Pancreas (tissue), 10 donors: ENCODE measurements at regions not wholly inside any gene's neighbourhood (a gene's known extent, or its start where the extent isn't known, plus 50 kb on each side); places are given as distances from the start of the nearest gene placed in this dataset.
A peak's percentile ranks its signal among the peaks of the same experiment; 100 is the strongest.
"Not testable (repeated sequence)": the region's sequence is repeated elsewhere in the genome, so short reads cannot be mapped to it uniquely, and the experiment has no call there.

Source experiments
- ATAC-seq, 4 donors: fragments of 200-7000 bp; cut with Tn5 transposase; one replicate each; pipeline versions ENCODE4 v1.8.0 to v1.9.1; 2020; ENCODE audit warnings: mild to moderate bottlenecking in 4 of 4, moderate library complexity in 4 of 4
- DNase-seq, 6 donors: peaks; one replicate each; pipeline ENCODE4 v3.0.0-alpha.2; 2020
- FAIRE-seq: peaks from 2 replicates; lab custom pipeline; 2012; peaks lifted over from hg19 to GRCh38; lab: Jason Lieb, UNC
- H3K27ac ChIP-seq, 4 donors: fragments of 200-600 bp; sonication (generic); 1 replicate in 3 of 4; 2 replicates in 1 of 4; pipeline versions ENCODE4 v1.5.0 to v1.8.0; 2020
- H3K27me3 ChIP-seq, 4 donors: fragments of 200-600 bp; one replicate each; pipeline ENCODE4 v1.8.0; 2021
- H3K36me3 ChIP-seq, 3 donors: fragments of 200-600 bp; sonication (generic) in 1 of 3; one replicate each; pipeline versions ENCODE4 v1.5.0 to v1.8.0; 2020 to 2021
- H3K4me1 ChIP-seq, 3 donors: fragments of 200-600 bp; one replicate each; pipeline ENCODE4 v1.8.0; 2021
- H3K4me3 ChIP-seq, 4 donors: fragments of 200-600 bp; sonication (generic) in 2 of 4; one replicate each; pipeline versions ENCODE4 v1.5.0 to v1.8.0; 2020 to 2021
- H3K9me3 ChIP-seq, 4 donors: fragments of 200-600 bp; one replicate each; pipeline ENCODE4 v1.8.0; 2021
- WGBS, 2 donors: extraction: QIAGEN DNeasy Blood & Tissue Kit; methylation state at CpG; one replicate each; pipeline ENCODE4 v1.1.7; 2013; 5-methylcytosine and 5-hydroxymethylcytosine counted together
- intact Hi-C, 3 donors: fragments of 100-400 bp; cut with DNase I; formaldehyde crosslinking; loops; one replicate each; pipeline versions ENCODE4 v1.11.1 to v1.14.2; 2022
- TF ChIP-seq, protein P1 (sequence below), 4 donors: fragments of 200-600 bp; sonication (generic) in 3 of 4; IDR thresholded peaks; one replicate each; pipeline versions ENCODE4 v1.5.0 to v1.8.0; 2021; ENCODE audit warnings: antibody characterized with exemption in 4 of 4
- donor health status: healthy with polysubstance abuse.
- donor health status: DM: no; HTN: no; CAD: no; lungs with moderate emphysema.
- donor health status: DM: no; HTN: no; CAD: no.
- donor health status: control.
- donor health status: control.
- donor health status: Bipolar disorder and iron deficiency.
- donor health status: DM: yes; HTN: yes; CAD: no.
- donor health status: DM: no; HTN: no; CAD: no.
- donor health status: DM: no; HTN: no; CAD: no.
- donor health status: DM: yes; HTN: yes; CAD: no.

DNA sequence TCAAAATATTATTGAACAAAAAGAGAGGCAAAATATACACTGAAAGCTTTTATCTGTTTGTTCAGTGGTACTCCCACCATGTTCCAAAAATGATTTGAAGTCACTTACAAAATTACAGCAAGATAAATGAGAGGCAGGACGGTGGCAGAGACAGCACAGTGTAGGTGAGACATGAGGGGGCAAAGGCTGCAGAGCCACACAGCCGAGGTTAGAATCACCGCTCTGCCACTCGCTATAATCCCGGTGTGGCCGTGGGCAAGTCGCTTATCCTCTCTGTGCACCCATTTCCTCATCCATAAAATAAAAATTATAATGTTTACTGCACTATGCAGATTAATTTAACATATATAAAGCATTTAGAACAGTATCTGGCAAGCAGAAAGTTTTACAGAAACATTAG, 140.1 kb upstream of the BEND6 start:
- DNase-seq (no peak), ATAC-seq (no peak), FAIRE-seq (no peak)
- Histone ChIP-seq H3K4me3 (no peak overlapping the region), H3K36me3 (no peaks in the 10 kb centered on the region), H3K4me1 (no peaks in the 10 kb centered on the region), H3K9me3 (no peaks in the 10 kb centered on the region), H3K27me3 (no peaks in the 10 kb centered on the region), H3K27ac (no peak overlapping the region)
- intact Hi-C loops, result no loop called here
- TF ChIP-seq, protein P1, sequence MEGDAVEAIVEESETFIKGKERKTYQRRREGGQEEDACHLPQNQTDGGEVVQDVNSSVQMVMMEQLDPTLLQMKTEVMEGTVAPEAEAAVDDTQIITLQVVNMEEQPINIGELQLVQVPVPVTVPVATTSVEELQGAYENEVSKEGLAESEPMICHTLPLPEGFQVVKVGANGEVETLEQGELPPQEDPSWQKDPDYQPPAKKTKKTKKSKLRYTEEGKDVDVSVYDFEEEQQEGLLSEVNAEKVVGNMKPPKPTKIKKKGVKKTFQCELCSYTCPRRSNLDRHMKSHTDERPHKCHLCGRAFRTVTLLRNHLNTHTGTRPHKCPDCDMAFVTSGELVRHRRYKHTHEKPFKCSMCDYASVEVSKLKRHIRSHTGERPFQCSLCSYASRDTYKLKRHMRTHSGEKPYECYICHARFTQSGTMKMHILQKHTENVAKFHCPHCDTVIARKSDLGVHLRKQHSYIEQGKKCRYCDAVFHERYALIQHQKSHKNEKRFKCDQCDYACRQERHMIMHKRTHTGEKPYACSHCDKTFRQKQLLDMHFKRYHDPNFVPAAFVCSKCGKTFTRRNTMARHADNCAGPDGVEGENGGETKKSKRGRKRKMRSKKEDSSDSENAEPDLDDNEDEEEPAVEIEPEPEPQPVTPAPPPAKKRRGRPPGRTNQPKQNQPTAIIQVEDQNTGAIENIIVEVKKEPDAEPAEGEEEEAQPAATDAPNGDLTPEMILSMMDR (IDR thresholded peaks at IDR 0.05), result no peak
- WGBS, 2 donors, result 78 to 81% methylated on average over 7 of the region's 7 CpGs

DNA sequence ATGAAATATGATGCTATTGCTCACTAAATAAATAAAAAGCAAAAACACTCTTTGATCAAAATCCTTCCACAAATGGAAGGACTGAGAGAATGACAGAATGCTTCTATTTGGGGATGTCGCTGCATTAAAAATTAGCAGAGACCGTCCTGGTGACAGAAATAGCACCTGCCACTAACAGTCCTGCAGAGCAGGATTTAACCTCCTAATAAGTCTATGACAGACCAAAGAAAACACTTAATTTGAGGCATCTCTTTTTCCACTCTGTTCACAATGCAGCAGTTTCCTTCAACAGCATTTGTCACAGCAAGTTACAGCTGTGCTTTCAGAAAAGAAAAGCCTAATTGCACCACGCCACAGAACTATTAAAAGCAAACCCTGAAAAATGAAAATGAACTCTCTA, 140.6 kb upstream of the BEND6 start:
- Histone ChIP-seq H3K27me3 (no peaks in the 10 kb centered on the region), H3K9me3 (no peaks in the 10 kb centered on the region), H3K4me3 (no peak overlapping the region), H3K27ac (no peak overlapping the region), H3K36me3 (no peaks in the 10 kb centered on the region), H3K4me1 (no peaks in the 10 kb centered on the region)
- DNase-seq (no peak), FAIRE-seq (no peak), ATAC-seq (no peak)
- intact Hi-C loops, result no loop called here
- TF ChIP-seq, protein P1 (IDR thresholded peaks at IDR 0.05), result no peak
- WGBS, 2 donors, result 65 to 66% methylated on average over 3 of the region's 3 CpGs

- WGBS, 2 donors, result 25 to 39% methylated on average over 1 of the region's 3 CpGs
- H3K27ac ChIP-seq, H3K36me3 ChIP-seq, FAIRE-seq, H3K4me3 ChIP-seq, H3K4me1 ChIP-seq, DNase-seq, intact Hi-C loops, ATAC-seq, H3K27me3 ChIP-seq, H3K9me3 ChIP-seq: not testable (repeated sequence)
Observed at GRCh38 chr6:56812851-56813250, 142.1 kb upstream of the BEND6 start.

DNA sequence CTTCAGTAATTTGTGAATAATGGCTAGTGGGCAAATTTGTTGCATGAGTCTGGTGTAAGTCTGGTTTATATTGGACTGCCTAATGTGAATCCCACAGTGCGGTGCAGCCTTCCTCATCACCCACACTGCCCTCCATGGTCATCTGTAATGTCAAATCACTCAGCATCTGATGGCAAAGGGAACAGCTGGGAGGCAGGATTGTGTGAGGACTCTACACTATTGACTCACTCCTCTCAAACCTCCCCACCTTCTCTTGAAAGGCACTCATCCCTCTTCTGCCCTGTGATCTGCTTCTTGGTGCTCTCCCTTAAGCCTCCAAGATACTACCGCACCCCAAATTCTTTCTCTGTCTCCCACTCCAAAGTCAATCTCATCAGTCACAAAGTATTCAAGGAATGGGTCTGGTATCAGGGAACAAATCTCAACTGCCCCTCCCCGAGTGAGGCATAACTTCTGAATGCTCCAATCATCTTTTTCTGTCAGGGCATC, 146.0 kb upstream of the BEND6 start:
- intact Hi-C loops, result no loop called here
- no peak for DNase-seq
- Histone ChIP-seq H3K27ac (no peak overlapping the region), H3K27me3 (no peaks in the 10 kb centered on the region), H3K36me3 (no peaks in the 10 kb centered on the region), H3K9me3 (no peaks in the 10 kb centered on the region), H3K4me3 (no peak overlapping the region), H3K4me1 (no peaks in the 10 kb centered on the region)
- TF ChIP-seq, protein P1 (IDR thresholded peaks at IDR 0.05), result no peak
- FAIRE-seq, result no peak
- WGBS, 2 donors, result 67 to 71% methylated on average over 3 of the region's 3 CpGs
- ATAC-seq, result peak in 2 of 4 donors; percentile 43 to 45

DNA sequence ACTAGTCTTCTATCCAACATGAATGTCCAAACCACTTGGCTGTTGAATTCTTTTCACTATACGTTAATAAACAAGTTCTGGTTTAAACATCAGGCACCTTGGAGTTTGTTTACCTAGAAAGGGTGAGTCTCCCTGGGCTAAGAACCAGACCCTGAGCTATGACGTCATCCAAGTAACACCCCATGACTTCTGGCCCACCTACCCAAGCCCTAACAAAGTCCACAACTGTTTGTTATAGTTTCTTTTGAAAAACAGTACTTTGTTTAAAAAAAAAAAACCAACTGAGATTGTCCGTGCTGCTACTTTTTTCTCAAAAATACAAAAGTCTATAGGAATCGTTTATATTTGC, 146.9 kb upstream of the BEND6 start:
- FAIRE-seq, result no peak

More for the DNA sequence above, 146.9 kb upstream of the BEND6 start:
- Histone ChIP-seq H3K27me3 (no peaks in the 10 kb centered on the region), H3K4me3 (no peak overlapping the region), H3K27ac (no peak overlapping the region), H3K9me3 (no peaks in the 10 kb centered on the region), H3K4me1 (no peaks in the 10 kb centered on the region), H3K36me3 (no peaks in the 10 kb centered on the region)
- 56 to 57% methylated on average over 4 of the region's 4 CpGs for WGBS, 2 donors
- no peak for ATAC-seq
- TF ChIP-seq, protein P1 (IDR thresholded peaks at IDR 0.05), result no peak
- no peak for DNase-seq
- intact Hi-C loops, result no loop called here
